CD8-positive, alpha-beta memory T cell (primary cell): ENCODE measurements at regions not wholly inside any gene's neighbourhood (a gene's known extent, or its start where the extent isn't known, plus 50 kb on each side); places are given as distances from the start of the nearest gene placed in this dataset.
"Not testable (repeated sequence)": the region's sequence is repeated elsewhere in the genome, so short reads cannot be mapped to it uniquely, and the experiment has no call there.

ENCODE experiments used
- CTCF ChIA-PET: fragments of 350-600 bp; sonication (Branson Sonifier 250); formaldehyde crosslinking; loops from one replicate; lab custom pipeline; 2021; ENCODE audit warnings: antibody characterized with exemption; lab: Charles Lee
- POLR2A ChIA-PET: fragments of 350-600 bp; sonication (Branson Sonifier 250); formaldehyde crosslinking; loops from one replicate; lab custom pipeline; 2021; ENCODE audit warnings: antibody characterized with exemption; lab: Charles Lee
- DNase-seq, 5 donors: peaks; one replicate each; pipeline versions ENCODE4 v3.0.0 to v3.0.0-alpha.2; 2020 to 2022; ENCODE audit warnings: mixed read lengths in 1 of 5
- H3K27ac ChIP-seq: one replicate; pipeline ENCODE4 v1.7.0; 2013; ENCODE audit warnings: low read depth, mild to moderate bottlenecking, low read length, moderate library complexity
- H3K27me3 ChIP-seq: 2 replicates; pipeline ENCODE4 v1.7.0; 2013; ENCODE audit warnings: low read length, mild to moderate bottlenecking; ENCODE audit not compliant: insufficient read depth, poor library complexity, severe bottlenecking
- H3K36me3 ChIP-seq: 2 replicates; pipeline ENCODE4 v1.7.0; 2013; ENCODE audit warnings: mild to moderate bottlenecking, low read length, moderate library complexity; ENCODE audit not compliant: insufficient read depth
- H3K4me1 ChIP-seq: 2 replicates; pipeline ENCODE4 v1.7.0; 2013; ENCODE audit warnings: mild to moderate bottlenecking, low read length, moderate library complexity; ENCODE audit not compliant: insufficient read depth
- H3K4me3 ChIP-seq: 2 replicates; pipeline ENCODE4 v1.7.0; 2013; ENCODE audit warnings: mild to moderate bottlenecking, low read length
- H3K9me3 ChIP-seq: 2 replicates; pipeline ENCODE4 v1.7.0; 2013; ENCODE audit warnings: mild to moderate bottlenecking, low read length
- H3K27ac Mint-ChIP-seq, 8 donors: one replicate each; pipeline ENCODE4 v1.8.0; 2020 to 2021; ENCODE audit warnings: mixed read lengths in 8 of 8, mild to moderate bottlenecking in 6 of 8, inconsistent platforms in 3 of 8, moderate library complexity in 3 of 8
- H3K27me3 Mint-ChIP-seq, 2 donors: one replicate each; pipeline ENCODE4 v1.8.0; 2020 to 2021; ENCODE audit warnings: mixed read lengths in 2 of 2, mild to moderate bottlenecking in 1 of 2, moderate library complexity in 1 of 2
- H3K36me3 Mint-ChIP-seq, 3 donors: one replicate each; pipeline ENCODE4 v1.8.0; 2020 to 2021; ENCODE audit warnings: mixed read lengths in 3 of 3, inconsistent platforms in 1 of 3, mild to moderate bottlenecking in 1 of 3
- H3K4me1 Mint-ChIP-seq, 3 donors: one replicate each; pipeline ENCODE4 v1.8.0; 2020 to 2021; ENCODE audit warnings: mixed read lengths in 3 of 3, inconsistent platforms in 1 of 3, mild to moderate bottlenecking in 1 of 3
- H3K4me3 Mint-ChIP-seq, 7 donors: one replicate each; pipeline ENCODE4 v1.8.0; 2020 to 2021; ENCODE audit warnings: mixed read lengths in 7 of 7, mild to moderate bottlenecking in 6 of 7, moderate library complexity in 4 of 7, inconsistent platforms in 2 of 7
- H3K9me3 Mint-ChIP-seq, 5 donors: one replicate each; pipeline ENCODE4 v1.8.0; 2020 to 2022; ENCODE audit warnings: mixed read lengths in 5 of 5, mild to moderate bottlenecking in 3 of 5, moderate library complexity in 2 of 5, inconsistent platforms in 1 of 5

GRCh38 chr6:74491844-74492374 lies 713.9 kb downstream of the COL12A1 start:
- Histone ChIP-seq H3K27ac (no peak overlapping the region), H3K36me3 (no peaks in the 10 kb centered on the region), H3K4me1 (no peaks in the 10 kb centered on the region), H3K4me3 (no peak overlapping the region), H3K27me3 (no peaks in the 10 kb centered on the region), H3K9me3 (no peaks in the 10 kb centered on the region)
- POLR2A ChIA-PET = no interaction called here
- H3K27me3 Mint-ChIP-seq = no peaks in the 10 kb centered on the region
- no peak overlapping the region for H3K27ac Mint-ChIP-seq
- no peak overlapping the region for H3K4me3 Mint-ChIP-seq
- CTCF ChIA-PET = no interaction called here
- DNase-seq = no peak
- no peaks in the 10 kb centered on the region for H3K4me1 Mint-ChIP-seq
- peaks cover 0 to 19% (median 10%) of the 10 kb centered on the region in 5 donors for H3K9me3 Mint-ChIP-seq
- no peaks in the 10 kb centered on the region for H3K36me3 Mint-ChIP-seq

- H3K36me3 ChIP-seq, H3K4me1 ChIP-seq, H3K36me3 Mint-ChIP-seq, DNase-seq, H3K9me3 ChIP-seq, POLR2A ChIA-PET, H3K27me3 ChIP-seq, CTCF ChIA-PET, H3K27ac Mint-ChIP-seq, H3K4me3 Mint-ChIP-seq, H3K27me3 Mint-ChIP-seq, H3K27ac ChIP-seq, H3K4me3 ChIP-seq, H3K4me1 Mint-ChIP-seq: not testable (repeated sequence)
- H3K9me3 Mint-ChIP-seq = peaks cover 2 to 22% (median 14%) of the 10 kb centered on the region in 5 donors
Observed at GRCh38 chr6:74488726-74489125, 717.1 kb downstream of the COL12A1 start.

- H3K4me1 Mint-ChIP-seq = no peaks in the 10 kb centered on the region
- no peak for DNase-seq
- H3K36me3 Mint-ChIP-seq = no peaks in the 10 kb centered on the region
- Histone ChIP-seq H3K27ac (no peak overlapping the region), H3K4me1 (no peaks in the 10 kb centered on the region), H3K36me3 (no peaks in the 10 kb centered on the region), H3K4me3 (no peak overlapping the region), H3K27me3 (no peaks in the 10 kb centered on the region), H3K9me3 (no peaks in the 10 kb centered on the region)
- CTCF ChIA-PET = no interaction called here
- no peak overlapping the region for H3K4me3 Mint-ChIP-seq
- POLR2A ChIA-PET = no interaction called here
- no peak overlapping the region for H3K27ac Mint-ChIP-seq
- peaks cover 0 to 11% (median 7%) of the 10 kb centered on the region in 5 donors for H3K9me3 Mint-ChIP-seq
- no peaks in the 10 kb centered on the region for H3K27me3 Mint-ChIP-seq
Observed at GRCh38 chr6:74482180-74482579, 723.7 kb downstream of the COL12A1 start.

DNA sequence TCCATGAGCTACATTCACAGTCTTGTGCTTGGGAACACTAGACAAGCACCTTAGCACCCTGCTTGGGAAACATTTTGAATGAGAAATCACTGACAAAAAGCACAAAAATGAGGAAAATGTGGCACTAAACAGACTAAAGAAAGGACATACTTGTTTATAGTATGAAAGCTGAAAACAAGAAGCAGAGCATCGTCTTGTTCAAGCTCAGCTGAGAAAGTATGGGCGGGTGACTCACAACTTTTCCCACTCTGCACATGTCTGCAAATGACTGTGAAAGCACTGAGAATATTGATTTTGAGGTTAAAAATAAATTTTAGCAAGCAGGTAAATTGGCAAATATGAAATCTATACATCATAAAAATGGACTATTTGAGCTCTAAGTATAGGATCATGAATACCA lies 725.3 kb downstream of the COL12A1 start:
- no peak overlapping the region for H3K27ac Mint-ChIP-seq
- Histone ChIP-seq H3K4me1 (no peaks in the 10 kb centered on the region), H3K27me3 (no peaks in the 10 kb centered on the region), H3K27ac (no peak overlapping the region), H3K4me3 (no peak overlapping the region), H3K36me3 (no peaks in the 10 kb centered on the region), H3K9me3 (no peaks in the 10 kb centered on the region)
- DNase-seq = no peak
- no peaks in the 10 kb centered on the region for H3K27me3 Mint-ChIP-seq
- H3K4me3 Mint-ChIP-seq = no peak overlapping the region
- no peaks in the 10 kb centered on the region for H3K4me1 Mint-ChIP-seq
- ChIA-PET CTCF (no interaction called here), POLR2A (no interaction called here)
- H3K9me3 Mint-ChIP-seq = peaks cover 0 to 5% (median 3%) of the 10 kb centered on the region in 5 donors
- no peaks in the 10 kb centered on the region for H3K36me3 Mint-ChIP-seq

- no peaks in the 10 kb centered on the region for H3K9me3 ChIP-seq
- Mint-ChIP-seq H3K27ac (no peak overlapping the region), H3K9me3 (peaks cover 0 to 5% (median under 1%) of the 10 kb centered on the region in 5 donors), H3K27me3 (no peaks in the 10 kb centered on the region), H3K4me1 (no peaks in the 10 kb centered on the region), H3K36me3 (no peaks in the 10 kb centered on the region), H3K4me3 (no peak overlapping the region)
- DNase-seq = no peak
- no peak overlapping the region for H3K27ac ChIP-seq
- POLR2A ChIA-PET = no interaction called here
- H3K36me3 ChIP-seq = no peaks in the 10 kb centered on the region
- CTCF ChIA-PET = no interaction called here
- no peaks in the 10 kb centered on the region for H3K27me3 ChIP-seq
- H3K4me3 ChIP-seq = no peak overlapping the region
- H3K4me1 ChIP-seq = no peaks in the 10 kb centered on the region
Observed at GRCh38 chr6:74479960-74480359, 725.9 kb downstream of the COL12A1 start.

DNA sequence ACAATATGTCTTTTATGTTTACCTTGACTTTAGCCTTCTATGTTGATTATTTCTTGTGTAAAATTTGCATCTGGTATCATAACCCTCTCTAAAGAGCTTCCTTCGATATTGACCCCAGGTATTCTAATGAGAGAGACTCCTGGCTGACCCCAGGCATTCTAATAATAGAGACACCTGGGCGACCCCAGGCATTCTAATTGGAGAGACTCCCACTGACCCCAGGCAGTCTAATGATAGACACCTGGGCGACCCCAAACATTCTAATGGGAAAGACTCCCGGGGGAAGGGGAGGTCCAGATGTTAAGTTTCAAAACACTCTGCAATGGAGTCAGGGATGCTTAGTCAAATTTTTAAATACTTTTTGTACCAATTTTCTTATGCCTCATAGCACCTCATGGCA lies 726.4 kb downstream of the COL12A1 start:
- peaks cover 0 to 8% (median 4%) of the 10 kb centered on the region in 5 donors for H3K9me3 Mint-ChIP-seq
- POLR2A ChIA-PET = no interaction called here
- CTCF ChIA-PET = no interaction called here

GRCh38 chr6:74474046-74474445 lies 731.8 kb downstream of the COL12A1 start:
- H3K36me3 ChIP-seq, H3K9me3 ChIP-seq, H3K36me3 Mint-ChIP-seq, H3K27me3 ChIP-seq, H3K9me3 Mint-ChIP-seq, H3K27ac Mint-ChIP-seq, H3K4me3 ChIP-seq, H3K4me3 Mint-ChIP-seq, H3K27ac ChIP-seq, DNase-seq, H3K4me1 ChIP-seq, POLR2A ChIA-PET, CTCF ChIA-PET, H3K4me1 Mint-ChIP-seq, H3K27me3 Mint-ChIP-seq: not testable (repeated sequence)

More for the DNA sequence above, 726.4 kb downstream of the COL12A1 start:
- H3K27me3 Mint-ChIP-seq = no peaks in the 10 kb centered on the region
- H3K4me3 ChIP-seq = no peak overlapping the region
- no peak overlapping the region for H3K4me3 Mint-ChIP-seq
- H3K36me3 Mint-ChIP-seq = no peaks in the 10 kb centered on the region
- H3K4me1 Mint-ChIP-seq = no peaks in the 10 kb centered on the region
- DNase-seq = no peak
- no peak overlapping the region for H3K27ac Mint-ChIP-seq
- H3K27me3 ChIP-seq = no peaks in the 10 kb centered on the region
- H3K4me1 ChIP-seq = no peaks in the 10 kb centered on the region
- H3K36me3 ChIP-seq = no peaks in the 10 kb centered on the region
- no peaks in the 10 kb centered on the region for H3K9me3 ChIP-seq
- H3K27ac ChIP-seq = no peak overlapping the region

DNA sequence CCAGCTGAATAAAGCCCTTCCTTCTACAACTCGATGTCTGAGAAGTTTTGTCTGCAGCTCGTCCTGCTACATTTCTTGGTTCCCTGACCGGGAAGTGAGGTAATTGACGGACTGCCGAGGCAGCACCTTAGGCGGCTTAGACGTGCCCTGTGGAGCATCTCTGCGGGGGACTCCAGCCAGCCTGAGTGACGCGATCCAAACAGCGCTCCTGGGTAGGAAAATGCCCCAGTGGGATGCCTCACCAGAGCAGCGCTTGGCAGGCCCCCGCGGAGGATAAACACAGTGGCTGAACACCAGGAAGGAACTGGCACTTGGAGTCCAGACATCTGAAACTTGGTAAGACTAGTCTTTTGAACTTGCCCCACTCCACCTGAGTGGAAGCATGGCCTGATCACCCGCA lies 737.3 kb downstream of the COL12A1 start:
- H3K27me3 Mint-ChIP-seq, H3K27ac ChIP-seq: not testable (repeated sequence)

More for the DNA sequence above, 737.3 kb downstream of the COL12A1 start:
- H3K36me3 Mint-ChIP-seq, H3K27ac Mint-ChIP-seq, H3K27me3 ChIP-seq, POLR2A ChIA-PET, H3K4me3 Mint-ChIP-seq, H3K4me3 ChIP-seq, CTCF ChIA-PET, DNase-seq, H3K9me3 ChIP-seq, H3K4me1 ChIP-seq, H3K36me3 ChIP-seq, H3K4me1 Mint-ChIP-seq: not testable (repeated sequence)
- H3K9me3 Mint-ChIP-seq = peaks cover 8 to 18% (median 12%) of the 10 kb centered on the region in 5 donors
